HG03432 (cell line): ENCODE measurements at regions not wholly inside any gene's neighbourhood (a gene's known extent, or its start where the extent isn't known, plus 50 kb on each side); places are given as distances from the start of the nearest gene placed in this dataset.
A peak's percentile ranks its signal among the peaks of the same experiment; 100 is the strongest.
"Not testable (repeated sequence)": the region's sequence is repeated elsewhere in the genome, so short reads cannot be mapped to it uniquely, and the experiment has no call there.

Experiments
- ATAC-seq: cut with Tn5 transposase; IDR thresholded peaks from one replicate; pipeline ENCODE4 v1.9.1; 2021; ENCODE audit warnings: mild to moderate bottlenecking, moderate library complexity; ENCODE audit not compliant: unreplicated experiment

GRCh38 chr5:82905986-82906385, 171.2 kb downstream of the TMEM167A start:
- no peak for ATAC-seq

- ATAC-seq: no peak
Observed at GRCh38 chr5:82901281-82901888, 175.8 kb downstream of the TMEM167A start.

- ATAC-seq: no peak
Observed at GRCh38 chr5:82894716-82895115, 182.5 kb downstream of the TMEM167A start.

- ATAC-seq: no peak
Observed at GRCh38 chr5:82889088-82889487, 188.1 kb downstream of the TMEM167A start.

- no peak for ATAC-seq
Observed at GRCh38 chr5:82886911-82887310, 190.3 kb downstream of the TMEM167A start.

GRCh38 chr5:82885627-82886389, 191.4 kb downstream of the TMEM167A start:
- peak; percentile 51 for ATAC-seq

GRCh38 chr5:82884821-82885471, 192.2 kb downstream of the TMEM167A start:
- no peak for ATAC-seq

- no peak for ATAC-seq
Observed at GRCh38 chr5:82882316-82882715, 194.9 kb downstream of the TMEM167A start.

- peak; percentile 72 for ATAC-seq
Observed at GRCh38 chr5:82881571-82882174, 195.5 kb downstream of the TMEM167A start.

GRCh38 chr5:82879089-82879488, 198.1 kb downstream of the TMEM167A start:
- no peak for ATAC-seq

GRCh38 chr5:82873452-82873851, 203.7 kb downstream of the TMEM167A start:
- no peak for ATAC-seq

- not testable (repeated sequence) for ATAC-seq
Observed at GRCh38 chr5:82872321-82873288, 204.6 kb downstream of the TMEM167A start.

- ATAC-seq: no peak
Observed at GRCh38 chr5:82865625-82866024, 211.6 kb downstream of the TMEM167A start.

- ATAC-seq: no peak
Observed at GRCh38 chr5:82863266-82863665, 213.9 kb downstream of the TMEM167A start.

- no peak for ATAC-seq
Observed at GRCh38 chr5:82862711-82863110, 214.5 kb downstream of the TMEM167A start.

- ATAC-seq: no peak
Observed at GRCh38 chr5:82862261-82862660, 214.9 kb downstream of the TMEM167A start.

- ATAC-seq: no peak
Observed at GRCh38 chr5:82861701-82862100, 215.5 kb downstream of the TMEM167A start.

- no peak for ATAC-seq
Observed at GRCh38 chr5:82859451-82860140, 217.6 kb downstream of the TMEM167A start.

GRCh38 chr5:82858151-82859025, 218.8 kb downstream of the TMEM167A start:
- ATAC-seq: no peak
